GM18498 (cell line): ENCODE measurements at regions not wholly inside any gene's neighbourhood (a gene's known extent, or its start where the extent isn't known, plus 50 kb on each side); places are given as distances from the start of the nearest gene placed in this dataset.
"Not testable (repeated sequence)": the region's sequence is repeated elsewhere in the genome, so short reads cannot be mapped to it uniquely, and the experiment has no call there.

ENCODE experiments used
- ATAC-seq: cut with Tn5 transposase; IDR thresholded peaks from one replicate; pipeline ENCODE4 v1.9.1; 2021; ENCODE audit warnings: mild to moderate bottlenecking, moderate library complexity; ENCODE audit not compliant: unreplicated experiment

- no peak for ATAC-seq
Observed at GRCh38 chr22:22193923-22194322, 50.7 kb upstream of the VPREB1 start.

GRCh38 chr22:22193462-22193861 is 51.1 kb upstream of the VPREB1 start:
- not testable (repeated sequence) for ATAC-seq

GRCh38 chr22:22193006-22193405 is 51.6 kb upstream of the VPREB1 start:
- ATAC-seq, result not testable (repeated sequence)

GRCh38 chr22:22189796-22190195 is 54.8 kb upstream of the VPREB1 start:
- ATAC-seq, result not testable (repeated sequence)

GRCh38 chr22:22187863-22188262 is 56.7 kb upstream of the VPREB1 start:
- not testable (repeated sequence) for ATAC-seq

- no peak for ATAC-seq
Observed at GRCh38 chr22:22187299-22187698, 57.3 kb upstream of the VPREB1 start.

- no peak for ATAC-seq
Observed at GRCh38 chr22:22185844-22186499, 58.6 kb upstream of the VPREB1 start.

GRCh38 chr22:22185217-22185616 is 59.4 kb upstream of the VPREB1 start:
- no peak for ATAC-seq

GRCh38 chr22:22184277-22184807 is 60.2 kb upstream of the VPREB1 start:
- no peak for ATAC-seq

- no peak for ATAC-seq
Observed at GRCh38 chr22:22182990-22183264, 61.7 kb upstream of the VPREB1 start.

- no peak for ATAC-seq
Observed at GRCh38 chr22:22182218-22182989, 62.2 kb upstream of the VPREB1 start.

- no peak for ATAC-seq
Observed at GRCh38 chr22:22181341-22181850, 63.2 kb upstream of the VPREB1 start.

- no peak for ATAC-seq
Observed at GRCh38 chr22:22180738-22181285, 63.8 kb upstream of the VPREB1 start.

- ATAC-seq, result no peak
Observed at GRCh38 chr22:22179858-22180257, 64.7 kb upstream of the VPREB1 start.

GRCh38 chr22:22178992-22179391 is 65.6 kb upstream of the VPREB1 start:
- no peak for ATAC-seq

GRCh38 chr22:22178355-22178965 is 66.1 kb upstream of the VPREB1 start:
- ATAC-seq, result no peak

GRCh38 chr22:22176929-22177616 is 67.5 kb upstream of the VPREB1 start:
- ATAC-seq, result no peak

- not testable (repeated sequence) for ATAC-seq
Observed at GRCh38 chr22:22172896-22173628, 71.5 kb upstream of the VPREB1 start.

- no peak for ATAC-seq
Observed at GRCh38 chr22:22171357-22172218, 73.0 kb upstream of the VPREB1 start.
